ENCODE measurements at regions not wholly inside any gene's neighbourhood (a gene's known extent, or its start where the extent isn't known, plus 50 kb on each side); places are given as distances from the start of the nearest gene placed in this dataset.
"Not testable (repeated sequence)": the region's sequence is repeated elsewhere in the genome, so short reads cannot be mapped to it uniquely, and the experiment has no call there.

DNA sequence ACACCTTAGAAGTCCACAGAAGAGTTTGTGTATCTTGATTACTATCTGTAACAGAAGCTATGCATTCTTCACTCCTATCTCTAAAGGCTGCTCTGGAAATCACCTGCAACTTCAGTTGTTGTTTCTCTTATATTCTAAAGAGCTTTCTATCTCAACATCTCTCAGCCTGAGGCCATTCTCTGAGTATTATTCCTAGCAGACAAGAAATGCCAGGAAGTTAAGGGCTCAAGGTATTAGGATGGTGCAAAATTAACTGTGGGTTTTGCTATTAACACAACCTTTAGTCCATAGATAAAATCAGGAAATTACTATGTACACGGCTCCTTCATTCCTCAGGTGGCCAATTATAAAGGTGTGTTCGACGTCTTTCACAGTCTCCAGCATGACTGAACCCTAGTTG, 257.2 kb upstream of the ZNF337 start:
- H4K20me1 ChIP-seq (ENCODE audit: insufficient read depth, low read length); H3K4me1 ChIP-seq (ENCODE audit: low read length); H3K79me2 ChIP-seq (ENCODE audit: low read length); H3K9me3 ChIP-seq (replicated peaks; ENCODE audit: insufficient read depth, low read length); H2AFZ ChIP-seq (ENCODE audit: low read length); H3K9me2 ChIP-seq (replicated peaks; ENCODE audit: insufficient read depth, low read length); H3K4me2 ChIP-seq (ENCODE audit: low read depth, low read length); H3K9ac ChIP-seq (ENCODE audit: low read length); H3K4me3 ChIP-seq (ENCODE audit: low read length); H3K27ac ChIP-seq (ENCODE audit: low read length); H3F3A ChIP-seq (ENCODE audit: insufficient read depth, low read length); H3K27me3 ChIP-seq (replicated peaks; ENCODE audit: insufficient read depth, low read length); DNase-seq; H3K36me3 ChIP-seq (replicated peaks; ENCODE audit: insufficient read depth, low read length): not testable (repeated sequence)

DNA sequence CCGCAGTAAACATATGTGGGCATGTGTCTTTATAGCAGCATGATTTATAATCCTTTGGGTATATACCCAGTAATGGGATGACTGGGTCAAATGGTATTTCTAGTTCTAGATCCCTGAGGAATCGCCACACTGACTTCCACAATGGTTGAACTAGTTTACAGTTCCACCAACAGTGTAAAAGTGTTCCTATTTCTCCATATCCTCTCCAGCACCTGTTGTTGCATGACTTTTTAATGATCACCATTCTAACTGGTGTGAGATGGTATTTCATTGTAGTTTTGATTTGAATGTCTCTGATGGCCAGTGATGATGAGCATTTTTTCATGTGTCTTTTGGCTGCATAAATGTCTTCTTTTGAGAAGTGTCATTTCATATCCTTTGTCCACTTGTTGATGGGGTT, 238.6 kb upstream of the ZNF337 start:
- not testable (repeated sequence) for H4K20me1 ChIP-seq (ENCODE audit: insufficient read depth, low read length); H3K4me3 ChIP-seq (ENCODE audit: low read length); H3K79me2 ChIP-seq (ENCODE audit: low read length); H3K9me3 ChIP-seq (replicated peaks; ENCODE audit: insufficient read depth, low read length); H3K9me2 ChIP-seq (replicated peaks; ENCODE audit: insufficient read depth, low read length); H2AFZ ChIP-seq (ENCODE audit: low read length); DNase-seq; H3K27me3 ChIP-seq (replicated peaks; ENCODE audit: insufficient read depth, low read length); H3K4me2 ChIP-seq (ENCODE audit: low read depth, low read length); H3K9ac ChIP-seq (ENCODE audit: low read length); H3F3A ChIP-seq (ENCODE audit: insufficient read depth, low read length); H3K27ac ChIP-seq (ENCODE audit: low read length); H3K4me1 ChIP-seq (ENCODE audit: low read length); H3K36me3 ChIP-seq (replicated peaks; ENCODE audit: insufficient read depth, low read length)

DNA sequence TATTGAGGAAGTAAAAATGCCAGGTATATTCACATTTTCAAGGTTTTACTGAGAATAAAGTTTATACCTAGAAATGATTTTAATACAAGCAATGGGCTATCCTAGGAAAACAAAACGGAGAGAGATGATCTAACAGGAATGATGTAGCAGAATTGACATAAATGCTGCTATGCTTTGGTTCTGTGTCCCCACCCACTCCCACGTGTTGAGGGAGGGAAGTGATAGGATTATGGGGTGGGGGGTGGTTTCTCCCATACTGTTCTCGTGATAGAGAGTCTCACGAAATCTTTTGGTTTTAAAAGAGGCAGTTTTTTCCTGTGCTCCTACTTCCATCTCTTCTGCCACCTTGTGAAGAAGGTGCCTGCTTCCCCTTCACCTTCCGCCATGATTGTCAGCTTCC, 236.2 kb upstream of the ZNF337 start:
- not testable (repeated sequence) for H3K36me3 ChIP-seq (replicated peaks; ENCODE audit: insufficient read depth, low read length); H3K4me1 ChIP-seq (ENCODE audit: low read length); H3K9ac ChIP-seq (ENCODE audit: low read length); H3K79me2 ChIP-seq (ENCODE audit: low read length); H3F3A ChIP-seq (ENCODE audit: insufficient read depth, low read length); H3K9me2 ChIP-seq (replicated peaks; ENCODE audit: insufficient read depth, low read length); H3K4me2 ChIP-seq (ENCODE audit: low read depth, low read length); DNase-seq; H3K27ac ChIP-seq (ENCODE audit: low read length); H3K9me3 ChIP-seq (replicated peaks; ENCODE audit: insufficient read depth, low read length); H4K20me1 ChIP-seq (ENCODE audit: insufficient read depth, low read length); H3K4me3 ChIP-seq (ENCODE audit: low read length); H3K27me3 ChIP-seq (replicated peaks; ENCODE audit: insufficient read depth, low read length); H2AFZ ChIP-seq (ENCODE audit: low read length)

DNA sequence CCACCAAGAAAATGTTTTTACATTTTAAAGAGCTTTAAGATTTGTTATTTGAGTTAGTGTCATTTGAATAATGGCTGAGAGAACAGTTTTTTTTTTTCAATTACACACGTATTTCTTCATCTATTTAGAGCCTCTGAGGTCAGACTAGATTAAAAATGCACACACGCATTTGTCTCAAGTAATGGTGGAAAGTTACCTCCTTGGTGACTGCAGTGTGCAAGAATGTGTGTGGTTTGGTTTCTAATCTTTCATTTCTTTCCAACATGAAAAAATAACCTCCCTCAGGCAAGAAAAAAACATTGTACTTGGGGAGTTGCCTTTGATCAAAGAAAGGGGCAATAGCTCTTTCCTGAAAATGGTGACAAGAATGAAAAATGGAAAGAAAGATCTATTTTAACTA, 235.5 kb upstream of the ZNF337 start:
- not testable (repeated sequence) for H3F3A ChIP-seq (ENCODE audit: insufficient read depth, low read length); H2AFZ ChIP-seq (ENCODE audit: low read length); H3K4me3 ChIP-seq (ENCODE audit: low read length); H3K4me1 ChIP-seq (ENCODE audit: low read length); H3K4me2 ChIP-seq (ENCODE audit: low read depth, low read length); H3K9me2 ChIP-seq (replicated peaks; ENCODE audit: insufficient read depth, low read length); H3K36me3 ChIP-seq (replicated peaks; ENCODE audit: insufficient read depth, low read length); H3K27ac ChIP-seq (ENCODE audit: low read length); H3K27me3 ChIP-seq (replicated peaks; ENCODE audit: insufficient read depth, low read length); H3K9me3 ChIP-seq (replicated peaks; ENCODE audit: insufficient read depth, low read length); H4K20me1 ChIP-seq (ENCODE audit: insufficient read depth, low read length); H3K9ac ChIP-seq (ENCODE audit: low read length); H3K79me2 ChIP-seq (ENCODE audit: low read length)
- peak; percentile 25 for DNase-seq

DNA sequence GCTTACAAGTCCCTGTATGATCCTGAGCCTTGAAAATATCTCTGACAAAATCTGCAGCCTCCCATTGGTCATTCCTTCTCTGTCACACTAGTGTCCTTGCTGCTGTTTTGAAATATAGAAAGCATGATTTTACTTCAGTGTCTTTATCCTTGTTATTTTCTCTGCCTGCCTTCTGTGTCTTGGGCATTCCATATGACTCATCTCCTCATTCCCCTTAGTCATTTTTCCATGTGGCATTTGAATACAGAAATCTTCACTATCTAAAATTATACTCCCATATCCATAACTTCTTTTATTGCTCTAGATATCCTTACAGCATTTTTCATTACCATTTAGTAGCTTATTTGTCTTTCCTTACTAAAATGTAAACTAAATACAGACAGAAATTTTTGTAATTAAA, 205.7 kb upstream of the ZNF337 start:
- not testable (repeated sequence) for H3K4me2 ChIP-seq (ENCODE audit: low read depth, low read length); H3F3A ChIP-seq (ENCODE audit: insufficient read depth, low read length); H3K27ac ChIP-seq (ENCODE audit: low read length)

DNA sequence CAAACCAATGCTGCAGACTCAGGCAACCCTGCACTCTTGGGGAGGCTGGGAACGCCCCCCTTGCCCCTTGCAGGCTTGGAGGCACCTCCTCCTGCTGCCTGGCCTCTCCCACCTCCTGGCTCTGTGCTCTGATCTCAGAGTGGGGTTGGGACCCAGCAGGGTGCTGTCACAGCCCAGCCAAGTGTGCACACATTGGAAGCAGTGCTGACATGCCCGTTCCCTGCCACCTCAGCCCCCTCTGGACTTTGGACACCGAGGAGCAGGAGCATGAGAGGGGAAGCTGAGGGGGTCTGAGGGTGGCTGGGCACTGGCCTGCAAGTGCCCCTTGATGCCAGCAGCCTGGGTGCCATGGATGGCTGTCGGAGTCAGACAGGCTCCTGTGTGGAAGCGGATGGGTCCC, 202.0 kb upstream of the ZNF337 start:
- not testable (repeated sequence) for H3K4me2 ChIP-seq (ENCODE audit: low read depth, low read length); H3K9me2 ChIP-seq (replicated peaks; ENCODE audit: insufficient read depth, low read length); H4K20me1 ChIP-seq (ENCODE audit: insufficient read depth, low read length); H3K9me3 ChIP-seq (replicated peaks; ENCODE audit: insufficient read depth, low read length); H3K9ac ChIP-seq (ENCODE audit: low read length); DNase-seq; H3F3A ChIP-seq (ENCODE audit: insufficient read depth, low read length); H3K27ac ChIP-seq (ENCODE audit: low read length); H3K79me2 ChIP-seq (ENCODE audit: low read length); H2AFZ ChIP-seq (ENCODE audit: low read length); H3K27me3 ChIP-seq (replicated peaks; ENCODE audit: insufficient read depth, low read length); H3K36me3 ChIP-seq (replicated peaks; ENCODE audit: insufficient read depth, low read length); H3K4me1 ChIP-seq (ENCODE audit: low read length); H3K4me3 ChIP-seq (ENCODE audit: low read length)

More for the DNA sequence above, 205.7 kb upstream of the ZNF337 start:
- H2AFZ ChIP-seq (ENCODE audit: low read length); H3K79me2 ChIP-seq (ENCODE audit: low read length); H3K27me3 ChIP-seq (replicated peaks; ENCODE audit: insufficient read depth, low read length); H3K9me2 ChIP-seq (replicated peaks; ENCODE audit: insufficient read depth, low read length); DNase-seq; H4K20me1 ChIP-seq (ENCODE audit: insufficient read depth, low read length); H3K9me3 ChIP-seq (replicated peaks; ENCODE audit: insufficient read depth, low read length); H3K4me3 ChIP-seq (ENCODE audit: low read length); H3K36me3 ChIP-seq (replicated peaks; ENCODE audit: insufficient read depth, low read length); H3K9ac ChIP-seq (ENCODE audit: low read length); H3K4me1 ChIP-seq (ENCODE audit: low read length): not testable (repeated sequence)

GRCh38 chr20:25879096-25879495, 182.4 kb upstream of the ZNF337 start:
- not testable (repeated sequence) for H3K9ac ChIP-seq (ENCODE audit: low read length); H2AFZ ChIP-seq (ENCODE audit: low read length); H4K20me1 ChIP-seq (ENCODE audit: insufficient read depth, low read length); H3K4me2 ChIP-seq (ENCODE audit: low read depth, low read length); H3K9me2 ChIP-seq (replicated peaks; ENCODE audit: insufficient read depth, low read length); H3F3A ChIP-seq (ENCODE audit: insufficient read depth, low read length); H3K4me1 ChIP-seq (ENCODE audit: low read length); H3K27ac ChIP-seq (ENCODE audit: low read length); H3K27me3 ChIP-seq (replicated peaks; ENCODE audit: insufficient read depth, low read length); DNase-seq; H3K9me3 ChIP-seq (replicated peaks; ENCODE audit: insufficient read depth, low read length); H3K79me2 ChIP-seq (ENCODE audit: low read length); H3K4me3 ChIP-seq (ENCODE audit: low read length); H3K36me3 ChIP-seq (replicated peaks; ENCODE audit: insufficient read depth, low read length)

DNA sequence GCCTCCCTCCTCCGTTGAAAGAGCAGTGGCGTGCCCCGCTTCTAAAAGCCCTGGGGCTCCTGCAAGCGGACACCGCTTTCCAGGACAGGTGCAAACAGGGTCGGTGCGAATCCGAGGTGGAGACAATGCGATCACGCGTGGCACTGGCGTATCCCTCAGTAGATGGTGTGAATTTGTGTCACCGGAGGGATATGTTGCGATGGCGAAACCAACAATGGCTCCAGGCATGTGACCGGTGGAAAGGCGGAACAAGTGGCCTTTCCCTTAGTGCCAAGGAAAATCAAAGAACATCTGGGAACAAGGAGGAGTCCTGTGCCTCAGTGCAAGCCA, 172.0 kb upstream of the ZNF337 start:
- not testable (repeated sequence) for H3K27me3 ChIP-seq (replicated peaks; ENCODE audit: insufficient read depth, low read length); H3K79me2 ChIP-seq (ENCODE audit: low read length); H3K9me2 ChIP-seq (replicated peaks; ENCODE audit: insufficient read depth, low read length); H3K4me3 ChIP-seq (ENCODE audit: low read length); H3K9ac ChIP-seq (ENCODE audit: low read length); H3K4me1 ChIP-seq (ENCODE audit: low read length); H3K36me3 ChIP-seq (replicated peaks; ENCODE audit: insufficient read depth, low read length); H3K9me3 ChIP-seq (replicated peaks; ENCODE audit: insufficient read depth, low read length); H4K20me1 ChIP-seq (ENCODE audit: insufficient read depth, low read length); H3F3A ChIP-seq (ENCODE audit: insufficient read depth, low read length); H2AFZ ChIP-seq (ENCODE audit: low read length); DNase-seq; H3K27ac ChIP-seq (ENCODE audit: low read length)
- peak overlapping the region; percentile 55; the same call in 1 of the 2 replicates for H3K4me2 ChIP-seq (ENCODE audit: low read depth, low read length)

All from MM.1S (cell line).